GM12865 (cell line): ENCODE measurements at regions not wholly inside any gene's neighbourhood (a gene's known extent, or its start where the extent isn't known, plus 50 kb on each side); places are given as distances from the start of the nearest gene placed in this dataset.
"Not testable (repeated sequence)": the region's sequence is repeated elsewhere in the genome, so short reads cannot be mapped to it uniquely, and the experiment has no call there.

Experiments used
- DNase-seq: peaks from one replicate; pipeline ENCODE4 v3.0.0; 2010; ENCODE audit warnings: low read depth
- H3K4me3 ChIP-seq: 2 replicates; pipeline ENCODE4 v1.5.1; 2011; ENCODE audit warnings: mild to moderate bottlenecking, low read depth, low read length, control low read depth
- TF ChIP-seq, protein P1 (sequence below): IDR thresholded peaks from 2 replicates; pipeline ENCODE4 v1.5.1; 2011; ENCODE audit warnings: low read length, control low read depth, low read depth, inconsistent platforms; ENCODE audit not compliant: insufficient read depth; ENCODE audit errors: missing control alignments

DNA sequence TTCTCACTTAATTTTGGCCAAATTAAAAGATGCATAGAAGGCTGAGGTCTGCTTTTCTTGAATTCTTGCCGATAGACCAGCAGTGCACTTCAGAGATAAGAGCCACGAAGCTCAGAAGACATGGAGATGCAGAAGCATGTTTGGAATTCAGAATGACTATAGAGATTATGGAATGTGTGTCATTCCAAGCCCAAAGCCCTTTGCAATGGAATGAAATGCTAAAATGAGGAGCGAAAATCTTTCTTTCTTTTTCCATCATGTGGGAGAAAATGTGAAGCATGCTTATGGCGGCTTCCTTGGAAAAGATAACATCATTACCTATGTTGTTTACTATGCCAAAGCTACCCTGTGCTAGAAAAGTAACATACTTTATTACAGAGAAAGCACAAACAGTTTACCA, 257.0 kb upstream of the RNF32 start:
- H3K4me3 ChIP-seq, result no peak overlapping the region
- TF ChIP-seq, protein P1, sequence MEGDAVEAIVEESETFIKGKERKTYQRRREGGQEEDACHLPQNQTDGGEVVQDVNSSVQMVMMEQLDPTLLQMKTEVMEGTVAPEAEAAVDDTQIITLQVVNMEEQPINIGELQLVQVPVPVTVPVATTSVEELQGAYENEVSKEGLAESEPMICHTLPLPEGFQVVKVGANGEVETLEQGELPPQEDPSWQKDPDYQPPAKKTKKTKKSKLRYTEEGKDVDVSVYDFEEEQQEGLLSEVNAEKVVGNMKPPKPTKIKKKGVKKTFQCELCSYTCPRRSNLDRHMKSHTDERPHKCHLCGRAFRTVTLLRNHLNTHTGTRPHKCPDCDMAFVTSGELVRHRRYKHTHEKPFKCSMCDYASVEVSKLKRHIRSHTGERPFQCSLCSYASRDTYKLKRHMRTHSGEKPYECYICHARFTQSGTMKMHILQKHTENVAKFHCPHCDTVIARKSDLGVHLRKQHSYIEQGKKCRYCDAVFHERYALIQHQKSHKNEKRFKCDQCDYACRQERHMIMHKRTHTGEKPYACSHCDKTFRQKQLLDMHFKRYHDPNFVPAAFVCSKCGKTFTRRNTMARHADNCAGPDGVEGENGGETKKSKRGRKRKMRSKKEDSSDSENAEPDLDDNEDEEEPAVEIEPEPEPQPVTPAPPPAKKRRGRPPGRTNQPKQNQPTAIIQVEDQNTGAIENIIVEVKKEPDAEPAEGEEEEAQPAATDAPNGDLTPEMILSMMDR, result no peak
- no peak for DNase-seq

DNA sequence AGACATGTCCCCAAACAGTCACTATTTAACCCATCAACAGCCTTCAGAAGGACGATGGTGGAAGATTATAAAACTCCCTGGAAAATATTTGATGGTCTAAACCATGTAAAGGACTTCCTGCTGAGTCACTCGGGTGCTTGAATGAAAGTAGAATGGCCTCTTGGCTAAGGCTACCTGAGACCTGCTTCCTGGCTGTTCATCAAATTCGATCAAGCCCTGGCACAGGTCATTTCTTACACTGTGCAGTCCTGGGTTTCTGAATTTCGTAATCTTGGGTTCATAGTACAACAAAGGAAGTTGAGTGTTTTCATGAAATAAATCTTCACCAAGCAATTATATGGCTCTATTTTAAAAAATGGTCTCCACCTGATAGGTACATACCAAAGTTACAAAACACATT, 260.3 kb upstream of the RNF32 start:
- DNase-seq, result peak; percentile 12
- TF ChIP-seq, protein P1, result no peak
- H3K4me3 ChIP-seq, result no peak overlapping the region

DNA sequence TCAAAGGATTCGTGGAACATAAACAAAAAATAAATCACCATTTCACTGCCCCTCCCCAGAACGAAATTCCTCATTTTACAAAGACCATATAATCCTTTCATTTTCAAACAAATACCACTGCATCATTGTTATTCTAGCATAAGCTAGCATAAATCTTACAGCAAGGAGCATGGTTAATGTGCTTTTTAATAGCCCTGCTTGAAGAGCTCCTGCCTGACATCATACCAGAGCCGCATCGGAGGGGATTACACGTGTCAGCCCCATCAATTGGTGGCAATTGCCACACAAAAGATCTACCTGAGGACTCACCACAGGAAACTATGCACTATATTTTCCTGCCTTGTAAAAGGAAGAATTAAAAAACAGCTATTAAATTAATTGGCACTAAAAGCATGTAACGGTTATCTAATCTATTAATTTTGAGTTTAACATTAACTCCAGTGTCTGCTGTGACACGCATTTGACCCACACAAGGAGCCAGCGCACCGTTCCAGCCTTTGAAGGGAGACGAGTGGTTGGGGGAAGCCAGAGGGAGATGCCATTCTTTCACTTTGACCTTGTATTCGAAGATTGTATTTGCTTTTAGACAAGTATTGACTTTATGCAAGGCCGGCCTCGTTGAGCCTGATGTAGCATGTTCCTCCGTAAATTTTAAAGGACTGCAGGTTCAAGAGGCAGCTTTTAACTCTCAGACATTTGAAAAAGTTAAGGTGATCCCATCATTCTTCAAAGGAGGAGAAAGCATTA, 261.1 kb upstream of the RNF32 start:
- TF ChIP-seq, protein P1, result no peak
- H3K4me3 ChIP-seq, result no peak overlapping the region
- no peak for DNase-seq

DNA sequence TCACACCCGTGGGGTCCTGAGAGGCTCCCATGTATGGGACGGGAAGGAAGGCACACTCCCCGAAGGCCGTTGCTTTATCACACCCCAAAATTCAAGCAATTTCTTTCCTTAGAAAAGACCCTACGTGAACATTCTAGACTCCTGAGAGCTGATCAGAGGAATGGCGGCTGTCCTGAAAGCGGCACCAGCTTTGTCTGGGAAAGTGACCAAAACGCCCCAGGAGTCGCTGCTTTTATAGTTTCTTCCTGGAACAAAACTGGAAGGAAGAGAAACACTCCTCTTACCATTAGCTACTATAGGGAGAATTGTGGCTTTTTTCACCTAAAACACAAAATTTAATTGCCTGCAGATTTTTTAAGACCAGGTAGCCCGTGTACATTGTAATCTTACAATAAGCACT, 261.8 kb upstream of the RNF32 start:
- H3K4me3 ChIP-seq, result no peak overlapping the region
- no peak for DNase-seq
- TF ChIP-seq, protein P1, result no peak

DNA sequence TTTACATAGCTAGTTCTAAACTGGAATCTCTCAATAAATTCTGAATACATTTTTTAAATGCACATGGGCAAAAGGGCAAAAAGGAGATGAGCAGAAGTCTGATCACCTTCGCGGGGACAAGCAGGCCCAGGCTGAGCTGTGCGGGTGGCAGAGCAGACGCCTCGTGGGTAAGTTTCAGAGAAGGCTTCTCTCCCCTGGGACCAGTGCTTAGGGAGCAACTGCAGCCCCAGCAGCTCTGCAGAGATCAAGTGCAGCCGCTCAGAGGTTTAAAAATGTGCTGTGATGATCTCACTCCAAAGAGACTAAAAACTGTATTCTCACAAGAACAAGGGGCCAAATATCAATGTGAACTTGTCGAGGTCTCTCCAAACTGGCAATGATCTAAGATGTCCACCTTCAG, 264.3 kb upstream of the RNF32 start:
- no peak overlapping the region for H3K4me3 ChIP-seq
- DNase-seq, result peak; percentile 63
- TF ChIP-seq, protein P1, result no peak

DNA sequence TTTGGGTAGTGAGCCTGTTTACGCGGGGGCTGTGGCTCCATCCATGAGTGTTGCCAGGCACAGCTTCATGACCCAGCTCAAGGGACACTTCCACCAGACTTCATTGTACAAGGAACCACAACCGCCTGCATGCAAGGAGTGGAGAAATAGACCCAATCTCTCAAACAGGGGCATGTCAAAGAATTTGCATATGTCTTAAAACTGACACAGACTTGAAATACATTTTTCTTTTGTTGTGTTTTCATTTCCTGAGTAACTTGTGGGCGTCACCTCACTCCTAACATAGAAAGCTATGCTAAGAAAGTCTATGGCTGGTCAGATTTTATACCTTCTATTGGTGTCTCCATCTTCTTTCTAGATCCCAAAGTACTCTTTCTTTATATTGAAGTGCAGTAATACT, 266.2 kb upstream of the RNF32 start:
- TF ChIP-seq, protein P1, result no peak
- DNase-seq, result peak; percentile 53
- no peak overlapping the region for H3K4me3 ChIP-seq

DNA sequence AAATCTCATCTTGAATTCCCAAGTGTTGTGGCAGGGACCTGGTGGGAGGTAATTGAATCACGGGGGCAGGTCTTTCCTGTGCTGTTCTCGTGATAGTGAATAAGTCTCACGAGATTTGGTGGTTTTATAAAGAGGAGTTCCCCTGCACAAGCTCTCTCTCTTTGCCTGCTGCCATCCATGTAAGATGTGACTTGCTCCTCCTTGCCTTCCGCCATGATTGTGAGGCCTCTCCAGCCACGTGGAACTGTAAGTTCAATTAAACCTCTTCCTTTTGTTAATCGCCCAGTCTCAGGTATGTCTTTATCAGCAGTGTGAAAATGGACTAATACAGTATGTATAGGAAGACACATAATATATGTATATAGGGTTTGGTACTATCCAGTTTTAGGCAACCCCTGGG, 270.6 kb upstream of the RNF32 start:
- not testable (repeated sequence) for DNase-seq, H3K4me3 ChIP-seq
